Loucy (cell line): ENCODE measurements at regions not wholly inside any gene's neighbourhood (a gene's known extent, or its start where the extent isn't known, plus 50 kb on each side); places are given as distances from the start of the nearest gene placed in this dataset.

Experiments
- CTCF ChIP-seq: fragments of 200-600 bp; sonication (generic); conservative IDR thresholded peaks from 2 replicates; pipeline ENCODE4 v1.5.1; 2014; ENCODE audit warnings: mild to moderate bottlenecking, antibody characterized with exemption, low read length
- EZH2phosphoT487 ChIP-seq: fragments of 200-600 bp; IDR thresholded peaks from 2 replicates; pipeline ENCODE4 v1.6.1; 2018; ENCODE audit warnings: antibody characterized with exemption, mild to moderate bottlenecking, moderate library complexity, borderline replicate concordance

GRCh38 chr4:28565396-28565795, 1704.8 kb downstream of the STIM2 start:
- TF ChIP-seq CTCF (no peak), EZH2phosphoT487 (no peak)
